ENCODE measurements at regions not wholly inside any gene's neighbourhood (a gene's known extent, or its start where the extent isn't known, plus 50 kb on each side); places are given as distances from the start of the nearest gene placed in this dataset.
A peak's percentile ranks its signal among the peaks of the same experiment; 100 is the strongest.

GRCh38 chr12:46523863-46524770, 151.5 kb upstream of the SLC38A2 start:
- peak overlapping the region; percentile 44 for H3K4me3 ChIP-seq (ENCODE audit: low read length)
- peak overlapping the region; percentile 16 to 95 (median 86) for H3K27ac Mint-ChIP-seq
- no peaks in the 10 kb centered on the region for H3K9me3 Mint-ChIP-seq
- H3K27ac ChIP-seq (ENCODE audit: low read depth, low read length): no peak overlapping the region
- peaks cover 17% of the 10 kb centered on the region for H3K4me1 ChIP-seq (ENCODE audit: insufficient read depth, low read length)
- peak overlapping the region; percentile 10 to 81 (median 77) for H3K4me3 Mint-ChIP-seq
- no peaks in the 10 kb centered on the region for H3K36me3 ChIP-seq (ENCODE audit: insufficient read depth, low read length)
- POLR2A ChIA-PET: interaction anchor here (1.9 kb wide), 1 partner anchor 86 kb away, joined by 6 read pairs; no protein-coding TSS in a partner anchor
- peaks cover 0 to 16% (median 6%) of the 10 kb centered on the region in 3 donors for H3K36me3 Mint-ChIP-seq
- H3K27me3 ChIP-seq (ENCODE audit: insufficient read depth, low read length, poor library complexity, severe bottlenecking): no peaks in the 10 kb centered on the region
- no peaks in the 10 kb centered on the region for H3K9me3 ChIP-seq (ENCODE audit: low read length)
- peaks cover 20 to 30% (median 21%) of the 10 kb centered on the region in 3 donors for H3K4me1 Mint-ChIP-seq
- peak in 2 of 5 donors; percentile 33 to 60 for DNase-seq
- CTCF ChIA-PET: interaction anchor here (0.6 to 1.6 kb wide), 6 partner anchors 10 to 1882 kb away, joined by 3 to 5 read pairs (median 3); no protein-coding TSS in a partner anchor
- peaks cover 0 to 6% of the 10 kb centered on the region in 2 donors for H3K27me3 Mint-ChIP-seq

- Mint-ChIP-seq H3K4me3 (peak overlapping the region; percentile 10 to 81 (median 77)), H3K27ac (peak overlapping the region; percentile 13 to 95 (median 86)), H3K9me3 (no peaks in the 10 kb centered on the region), H3K36me3 (peaks cover 0 to 9% (median 6%) of the 10 kb centered on the region in 3 donors), H3K27me3 (peaks cover 0 to 5% of the 10 kb centered on the region in 2 donors), H3K4me1 (peaks cover 20 to 36% (median 21%) of the 10 kb centered on the region in 3 donors)
- DNase-seq: peak in 1 of 5 donors; percentile 10
- H3K27me3 ChIP-seq (ENCODE audit: insufficient read depth, low read length, poor library complexity, severe bottlenecking): no peaks in the 10 kb centered on the region
- ChIA-PET CTCF (interaction anchor here (1.0 to 1.6 kb wide), 4 partner anchors 9 to 124 kb away, joined by 3 to 5 read pairs (median 4); no protein-coding TSS in a partner anchor), POLR2A (interaction anchor here (1.9 kb wide), 1 partner anchor 86 kb away, joined by 6 read pairs; no protein-coding TSS in a partner anchor)
- H3K4me3 ChIP-seq (ENCODE audit: low read length): peak overlapping the region; percentile 44
- no peak overlapping the region for H3K27ac ChIP-seq (ENCODE audit: low read depth, low read length)
- H3K9me3 ChIP-seq (ENCODE audit: low read length): no peaks in the 10 kb centered on the region
- H3K4me1 ChIP-seq (ENCODE audit: insufficient read depth, low read length): peaks cover 17% of the 10 kb centered on the region
- no peaks in the 10 kb centered on the region for H3K36me3 ChIP-seq (ENCODE audit: insufficient read depth, low read length)
Observed at GRCh38 chr12:46523446-46523845, 150.9 kb upstream of the SLC38A2 start.

GRCh38 chr12:46522071-46522470, 149.5 kb upstream of the SLC38A2 start:
- no peaks in the 10 kb centered on the region for H3K36me3 ChIP-seq (ENCODE audit: insufficient read depth, low read length)

GRCh38 chr12:46521145-46521544, 148.6 kb upstream of the SLC38A2 start:
- Histone ChIP-seq H3K4me3 (ENCODE audit: low read length) (no peak overlapping the region), H3K9me3 (ENCODE audit: low read length) (no peaks in the 10 kb centered on the region), H3K4me1 (ENCODE audit: insufficient read depth, low read length) (peaks cover 30% of the 10 kb centered on the region), H3K27ac (ENCODE audit: low read depth, low read length) (no peak overlapping the region), H3K27me3 (ENCODE audit: insufficient read depth, low read length, poor library complexity, severe bottlenecking) (no peaks in the 10 kb centered on the region), H3K36me3 (ENCODE audit: insufficient read depth, low read length) (no peaks in the 10 kb centered on the region)
- Mint-ChIP-seq H3K9me3 (no peaks in the 10 kb centered on the region), H3K4me1 (peaks cover 30 to 48% (median 34%) of the 10 kb centered on the region in 3 donors), H3K27me3 (peaks cover 0 to 2% of the 10 kb centered on the region in 2 donors), H3K4me3 (no peak overlapping the region), H3K36me3 (peaks cover 0 to 4% (median 3%) of the 10 kb centered on the region in 3 donors), H3K27ac (no peak overlapping the region)
- CTCF ChIA-PET: interaction anchor here (1.5 kb wide), 1 partner anchor 64 kb away, joined by 6 read pairs; no protein-coding TSS in a partner anchor
- POLR2A ChIA-PET: no interaction called here
- DNase-seq: no peak

More at GRCh38 chr12:46522071-46522470, 149.5 kb upstream of the SLC38A2 start:
- H3K27ac ChIP-seq (ENCODE audit: low read depth, low read length): no peak overlapping the region
- DNase-seq: no peak
- H3K27me3 ChIP-seq (ENCODE audit: insufficient read depth, low read length, poor library complexity, severe bottlenecking): no peaks in the 10 kb centered on the region
- Mint-ChIP-seq H3K9me3 (no peaks in the 10 kb centered on the region), H3K27ac (peak overlapping the region in 1 of 8 donors; percentile 34), H3K4me3 (no peak overlapping the region), H3K4me1 (peaks cover 28 to 44% (median 32%) of the 10 kb centered on the region in 3 donors), H3K36me3 (peaks cover 0 to 4% (median 3%) of the 10 kb centered on the region in 3 donors), H3K27me3 (peaks cover 0 to 2% of the 10 kb centered on the region in 2 donors)
- H3K9me3 ChIP-seq (ENCODE audit: low read length): no peaks in the 10 kb centered on the region
- ChIA-PET CTCF (no interaction called here), POLR2A (no interaction called here)
- H3K4me1 ChIP-seq (ENCODE audit: insufficient read depth, low read length): peaks cover 26% of the 10 kb centered on the region
- H3K4me3 ChIP-seq (ENCODE audit: low read length): no peak overlapping the region

GRCh38 chr12:46519407-46519806, 146.8 kb upstream of the SLC38A2 start:
- Mint-ChIP-seq H3K4me3 (no peak overlapping the region), H3K27me3 (no peaks in the 10 kb centered on the region), H3K27ac (peak overlapping the region in 1 of 8 donors; percentile 64), H3K4me1 (peaks cover 30 to 52% (median 37%) of the 10 kb centered on the region in 3 donors), H3K9me3 (no peaks in the 10 kb centered on the region), H3K36me3 (peaks cover 0 to 4% (median 2%) of the 10 kb centered on the region in 3 donors)
- CTCF ChIA-PET: no interaction called here
- H3K9me3 ChIP-seq (ENCODE audit: low read length): no peaks in the 10 kb centered on the region
- POLR2A ChIA-PET: no interaction called here
- peaks cover 24% of the 10 kb centered on the region for H3K4me1 ChIP-seq (ENCODE audit: insufficient read depth, low read length)
- DNase-seq: no peak
- no peaks in the 10 kb centered on the region for H3K27me3 ChIP-seq (ENCODE audit: insufficient read depth, low read length, poor library complexity, severe bottlenecking)
- no peak overlapping the region for H3K4me3 ChIP-seq (ENCODE audit: low read length)
- no peak overlapping the region for H3K27ac ChIP-seq (ENCODE audit: low read depth, low read length)
- no peaks in the 10 kb centered on the region for H3K36me3 ChIP-seq (ENCODE audit: insufficient read depth, low read length)

DNA sequence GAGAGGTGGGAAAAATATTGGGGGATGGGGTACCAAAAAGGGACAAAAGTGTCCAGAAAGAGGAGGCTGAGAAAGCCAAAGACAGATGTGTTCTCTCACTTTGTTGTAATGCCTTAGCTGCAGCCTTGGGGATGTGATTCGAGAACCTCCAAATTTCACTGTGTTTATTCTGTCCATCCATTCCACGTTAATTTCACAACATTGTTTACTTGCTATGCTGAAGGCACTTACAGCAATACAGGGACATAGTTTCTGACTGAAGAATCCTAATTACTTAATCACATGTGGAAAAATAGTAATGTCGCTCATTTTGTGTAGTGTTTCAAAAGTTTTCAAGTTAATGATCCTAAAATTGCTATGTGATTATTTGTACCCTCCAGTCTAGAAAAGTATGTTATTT, 146.2 kb upstream of the SLC38A2 start:
- H3K27me3 ChIP-seq (ENCODE audit: insufficient read depth, low read length, poor library complexity, severe bottlenecking): no peaks in the 10 kb centered on the region
- Mint-ChIP-seq H3K36me3 (peaks cover 0 to 9% (median 2%) of the 10 kb centered on the region in 3 donors), H3K27ac (no peak overlapping the region), H3K4me3 (no peak overlapping the region), H3K27me3 (no peaks in the 10 kb centered on the region), H3K4me1 (peaks cover 29 to 52% (median 37%) of the 10 kb centered on the region in 3 donors), H3K9me3 (no peaks in the 10 kb centered on the region)
- ChIA-PET POLR2A (no interaction called here), CTCF (no interaction called here)
- no peaks in the 10 kb centered on the region for H3K9me3 ChIP-seq (ENCODE audit: low read length)
- H3K27ac ChIP-seq (ENCODE audit: low read depth, low read length): no peak overlapping the region
- no peaks in the 10 kb centered on the region for H3K36me3 ChIP-seq (ENCODE audit: insufficient read depth, low read length)
- DNase-seq: no peak
- no peak overlapping the region for H3K4me3 ChIP-seq (ENCODE audit: low read length)
- H3K4me1 ChIP-seq (ENCODE audit: insufficient read depth, low read length): peaks cover 18% of the 10 kb centered on the region

DNA sequence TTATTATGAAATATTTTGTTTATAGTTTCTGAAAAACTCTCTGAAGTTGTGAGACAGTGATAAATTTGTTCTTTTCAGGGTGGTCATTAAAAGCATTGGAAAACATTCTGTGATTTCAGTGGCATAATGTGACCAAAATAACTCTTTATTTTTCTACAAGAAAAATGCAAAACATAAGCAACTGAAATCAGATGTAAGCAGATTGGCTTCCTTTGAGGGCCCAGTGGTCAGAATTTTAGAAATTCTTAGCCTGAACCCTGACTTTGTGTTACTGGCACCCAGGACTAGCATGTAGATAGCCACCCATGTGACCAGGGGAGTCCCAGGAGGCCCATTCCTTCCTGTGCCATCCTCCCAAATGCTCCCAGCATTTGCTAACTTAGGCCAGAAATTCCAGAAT, 145.6 kb upstream of the SLC38A2 start:
- no peaks in the 10 kb centered on the region for H3K36me3 ChIP-seq (ENCODE audit: insufficient read depth, low read length)
- peaks cover 0 to 14% (median 2%) of the 10 kb centered on the region in 3 donors for H3K36me3 Mint-ChIP-seq
- no peaks in the 10 kb centered on the region for H3K27me3 Mint-ChIP-seq
- H3K4me3 Mint-ChIP-seq: no peak overlapping the region
- peaks cover 29 to 52% (median 37%) of the 10 kb centered on the region in 3 donors for H3K4me1 Mint-ChIP-seq
- H3K4me1 ChIP-seq (ENCODE audit: insufficient read depth, low read length): peaks cover 13% of the 10 kb centered on the region
- H3K9me3 ChIP-seq (ENCODE audit: low read length): no peaks in the 10 kb centered on the region
- H3K27ac Mint-ChIP-seq: peak overlapping the region in 1 of 8 donors; percentile 66
- no peak overlapping the region for H3K4me3 ChIP-seq (ENCODE audit: low read length)
- CTCF ChIA-PET: no interaction called here
- no peak for DNase-seq
- H3K9me3 Mint-ChIP-seq: no peaks in the 10 kb centered on the region
- no peaks in the 10 kb centered on the region for H3K27me3 ChIP-seq (ENCODE audit: insufficient read depth, low read length, poor library complexity, severe bottlenecking)
- no peak overlapping the region for H3K27ac ChIP-seq (ENCODE audit: low read depth, low read length)
- POLR2A ChIA-PET: no interaction called here

GRCh38 chr12:46517579-46517962, 145.0 kb upstream of the SLC38A2 start:
- H3K4me3 ChIP-seq (ENCODE audit: low read length): no peak overlapping the region
- peaks cover 12% of the 10 kb centered on the region for H3K4me1 ChIP-seq (ENCODE audit: insufficient read depth, low read length)
- no peak overlapping the region for H3K27ac ChIP-seq (ENCODE audit: low read depth, low read length)
- peaks cover 0 to 20% (median 2%) of the 10 kb centered on the region in 3 donors for H3K36me3 Mint-ChIP-seq
- no peaks in the 10 kb centered on the region for H3K9me3 Mint-ChIP-seq
- DNase-seq: no peak
- no peaks in the 10 kb centered on the region for H3K36me3 ChIP-seq (ENCODE audit: insufficient read depth, low read length)
- H3K4me1 Mint-ChIP-seq: peaks cover 34 to 56% (median 43%) of the 10 kb centered on the region in 3 donors
- POLR2A ChIA-PET: no interaction called here
- CTCF ChIA-PET: no interaction called here
- no peaks in the 10 kb centered on the region for H3K27me3 Mint-ChIP-seq
- peak overlapping the region; percentile 15 to 67 (median 38) for H3K4me3 Mint-ChIP-seq
- no peaks in the 10 kb centered on the region for H3K27me3 ChIP-seq (ENCODE audit: insufficient read depth, low read length, poor library complexity, severe bottlenecking)
- H3K9me3 ChIP-seq (ENCODE audit: low read length): no peaks in the 10 kb centered on the region
- H3K27ac Mint-ChIP-seq: peak overlapping the region in 6 of 8 donors; percentile 26 to 81 (median 52)

Data from CD8-positive, alpha-beta memory T cell (primary cell).